ENCODE measurements at regions not wholly inside any gene's neighbourhood (a gene's known extent, or its start where the extent isn't known, plus 50 kb on each side); places are given as distances from the start of the nearest gene placed in this dataset.

DNA sequence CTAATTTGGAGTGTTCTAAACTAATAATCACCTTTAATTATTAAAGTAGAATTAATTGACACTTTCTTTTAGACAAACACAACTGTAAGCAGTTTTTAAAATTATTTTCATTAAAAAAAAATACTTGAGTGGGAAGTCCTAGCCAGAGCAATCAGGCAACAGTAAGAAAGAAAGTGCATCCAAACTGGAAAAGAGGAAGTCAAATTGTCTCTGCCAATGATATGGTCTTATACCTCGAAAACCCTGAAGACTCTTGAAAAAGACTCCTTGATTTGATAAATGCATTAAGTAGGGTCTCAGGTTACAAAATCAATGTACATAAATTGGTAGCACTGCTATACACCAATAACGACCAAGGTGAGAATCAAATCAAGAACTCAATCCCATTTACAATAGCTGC is 83.0 kb upstream of the GADD45A start:
- Histone ChIP-seq H3K36me3 (ENCODE audit: control insufficient read depth in 1 of 2, insufficient read depth in 2 of 2, low read depth in 1 of 2, low read length in 2 of 2) (no peaks in the 10 kb centered on the region), H2BK15ac (ENCODE audit: low read depth, poor library complexity, severe bottlenecking) (no peak overlapping the region), H2AK5ac (ENCODE audit: low read length, severe bottlenecking) (no peak overlapping the region), H3K4me2 (ENCODE audit: low read length, poor library complexity, severe bottlenecking) (no peak overlapping the region), H3K4ac (ENCODE audit: low read depth in 1 of 2, low read length in 2 of 2) (no peak overlapping the region), H4K8ac (ENCODE audit: low read length) (no peak overlapping the region), H3K4me3 (ENCODE audit: insufficient read depth in 1 of 2, low read depth in 1 of 2, low read length in 2 of 2) (no peak overlapping the region), H2BK12ac (ENCODE audit: low read length in 2 of 2) (no peak overlapping the region), H3K27ac (ENCODE audit: low read length, poor library complexity, severe bottlenecking) (no peak overlapping the region), H2AFZ (ENCODE audit: low read depth, low read length) (no peak overlapping the region), H4K91ac (ENCODE audit: low read length) (no peak overlapping the region), H3K18ac (ENCODE audit: low read depth in 1 of 2, low read length in 2 of 2) (no peak overlapping the region), H3K27me3 (ENCODE audit: control insufficient read depth in 1 of 2, insufficient read depth in 1 of 2, low read length in 2 of 2) (no peaks in the 10 kb centered on the region), H3K79me1 (replicated peaks; ENCODE audit: low read length, poor library complexity, severe bottlenecking) (no peaks in the 10 kb centered on the region), H3K23ac (ENCODE audit: low read length in 2 of 2) (no peak overlapping the region), H3K9me3 (ENCODE audit: control insufficient read depth, low read length) (no peaks in the 10 kb centered on the region), H3K9ac (ENCODE audit: low read length) (no peak overlapping the region), H3K4me1 (ENCODE audit: control insufficient read depth, insufficient read depth, low read depth, low read length) (peaks cover 2% of the 10 kb centered on the region), H3K14ac (ENCODE audit: low read length in 2 of 2) (no peak overlapping the region), H2BK5ac (ENCODE audit: low read depth, low read length, poor library complexity, severe bottlenecking) (no peak overlapping the region), H2BK120ac (ENCODE audit: low read depth, low read length) (no peak overlapping the region)
- DNase-seq = no peak
- 70% methylated on average over 1 of the region's 2 CpGs for WGBS

DNA sequence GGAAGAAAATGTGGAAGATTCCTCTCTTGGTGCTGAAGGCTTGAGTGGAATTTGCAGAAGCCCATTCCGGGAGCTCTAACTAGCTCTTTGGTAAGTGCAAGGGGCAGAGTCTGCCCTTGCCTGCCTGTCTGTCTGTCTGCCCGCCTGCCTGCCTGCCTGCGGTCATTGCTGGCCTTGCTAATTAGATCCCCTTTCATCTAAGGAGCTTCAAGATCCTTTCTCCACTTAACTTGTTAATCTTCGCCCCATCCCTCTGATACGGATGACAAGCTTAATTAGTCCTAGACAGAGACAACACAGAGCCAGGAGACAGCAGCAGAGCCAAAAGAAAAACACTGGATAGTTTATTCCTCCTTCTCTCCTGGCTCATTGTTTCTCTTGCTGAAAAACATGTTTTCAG is 80.2 kb upstream of the GADD45A start:
- Histone ChIP-seq H4K91ac (ENCODE audit: low read length) (no peak overlapping the region), H3K4ac (ENCODE audit: low read depth in 1 of 2, low read length in 2 of 2) (no peak overlapping the region), H2BK5ac (ENCODE audit: low read depth, low read length, poor library complexity, severe bottlenecking) (no peak overlapping the region), H3K9me3 (ENCODE audit: control insufficient read depth, low read length) (no peaks in the 10 kb centered on the region), H3K4me3 (ENCODE audit: insufficient read depth in 1 of 2, low read depth in 1 of 2, low read length in 2 of 2) (no peak overlapping the region), H2BK120ac (ENCODE audit: low read depth, low read length) (no peak overlapping the region), H3K23ac (ENCODE audit: low read length in 2 of 2) (peak overlapping the region in 1 of 2 experiments; percentile 92), H2AFZ (ENCODE audit: low read depth, low read length) (no peak overlapping the region), H3K36me3 (ENCODE audit: control insufficient read depth in 1 of 2, insufficient read depth in 2 of 2, low read depth in 1 of 2, low read length in 2 of 2) (no peaks in the 10 kb centered on the region), H3K27ac (ENCODE audit: low read length, poor library complexity, severe bottlenecking) (no peak overlapping the region), H3K4me2 (ENCODE audit: low read length, poor library complexity, severe bottlenecking) (no peak overlapping the region), H3K14ac (ENCODE audit: low read length in 2 of 2) (no peak overlapping the region), H3K9ac (ENCODE audit: low read length) (no peak overlapping the region), H3K79me1 (replicated peaks; ENCODE audit: low read length, poor library complexity, severe bottlenecking) (no peaks in the 10 kb centered on the region), H4K8ac (ENCODE audit: low read length) (no peak overlapping the region), H2AK5ac (ENCODE audit: low read length, severe bottlenecking) (no peak overlapping the region), H3K4me1 (ENCODE audit: control insufficient read depth, insufficient read depth, low read depth, low read length) (peaks cover 3% of the 10 kb centered on the region), H2BK12ac (ENCODE audit: low read length in 2 of 2) (no peak overlapping the region), H3K27me3 (ENCODE audit: control insufficient read depth in 1 of 2, insufficient read depth in 1 of 2, low read length in 2 of 2) (no peaks in the 10 kb centered on the region), H2BK15ac (ENCODE audit: low read depth, poor library complexity, severe bottlenecking) (no peak overlapping the region), H3K18ac (ENCODE audit: low read depth in 1 of 2, low read length in 2 of 2) (peak overlapping the region in 1 of 2 experiments; percentile 11)
- DNase-seq = no peak
- 21% methylated on average over 5 of the region's 5 CpGs for WGBS

DNA sequence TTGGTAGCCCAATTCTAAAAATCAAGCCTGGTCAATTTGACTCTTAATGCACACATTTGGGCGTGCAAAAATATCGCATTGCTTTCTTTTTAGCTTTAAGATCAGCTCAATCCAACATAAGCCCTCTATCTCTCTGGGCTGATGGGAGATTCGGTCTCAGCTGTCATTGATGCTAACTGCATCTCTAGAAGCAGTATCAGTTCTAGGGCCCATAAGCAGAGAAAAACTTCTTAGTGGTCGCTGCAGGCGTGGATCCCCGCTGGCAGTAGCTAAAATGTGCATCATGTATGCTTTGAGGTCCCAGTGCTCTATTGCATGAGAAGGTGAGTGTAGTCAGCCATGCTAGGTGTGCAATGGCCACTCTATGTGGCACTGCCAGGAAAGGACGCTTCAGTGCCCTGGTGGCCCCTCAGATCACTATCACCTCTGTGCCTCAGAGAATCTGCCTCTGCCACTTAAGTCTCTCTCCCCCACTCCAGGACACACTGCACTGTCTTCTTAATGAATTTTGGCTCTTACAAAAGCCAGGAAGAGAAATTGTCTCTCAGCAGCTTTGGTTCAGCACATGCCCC is 79.7 kb upstream of the GADD45A start:
- Histone ChIP-seq H2BK120ac (ENCODE audit: low read depth, low read length) (no peak overlapping the region), H3K27ac (ENCODE audit: low read length, poor library complexity, severe bottlenecking) (no peak overlapping the region), H2AK5ac (ENCODE audit: low read length, severe bottlenecking) (no peak overlapping the region), H3K23ac (ENCODE audit: low read length in 2 of 2) (no peak overlapping the region), H2BK15ac (ENCODE audit: low read depth, poor library complexity, severe bottlenecking) (no peak overlapping the region), H3K4me2 (ENCODE audit: low read length, poor library complexity, severe bottlenecking) (no peak overlapping the region), H3K4me1 (ENCODE audit: control insufficient read depth, insufficient read depth, low read depth, low read length) (peaks cover 4% of the 10 kb centered on the region), H3K36me3 (ENCODE audit: control insufficient read depth in 1 of 2, insufficient read depth in 2 of 2, low read depth in 1 of 2, low read length in 2 of 2) (no peaks in the 10 kb centered on the region), H4K91ac (ENCODE audit: low read length) (no peak overlapping the region), H4K8ac (ENCODE audit: low read length) (no peak overlapping the region), H3K27me3 (ENCODE audit: control insufficient read depth in 1 of 2, insufficient read depth in 1 of 2, low read length in 2 of 2) (no peaks in the 10 kb centered on the region), H3K4ac (ENCODE audit: low read depth in 1 of 2, low read length in 2 of 2) (no peak overlapping the region), H3K9me3 (ENCODE audit: control insufficient read depth, low read length) (no peaks in the 10 kb centered on the region), H3K14ac (ENCODE audit: low read length in 2 of 2) (no peak overlapping the region), H3K18ac (ENCODE audit: low read depth in 1 of 2, low read length in 2 of 2) (no peak overlapping the region), H3K9ac (ENCODE audit: low read length) (no peak overlapping the region), H3K4me3 (ENCODE audit: insufficient read depth in 1 of 2, low read depth in 1 of 2, low read length in 2 of 2) (no peak overlapping the region), H2BK12ac (ENCODE audit: low read length in 2 of 2) (no peak overlapping the region), H2AFZ (ENCODE audit: low read depth, low read length) (no peak overlapping the region), H2BK5ac (ENCODE audit: low read depth, low read length, poor library complexity, severe bottlenecking) (no peak overlapping the region), H3K79me1 (replicated peaks; ENCODE audit: low read length, poor library complexity, severe bottlenecking) (no peaks in the 10 kb centered on the region)
- 95% methylated on average over 7 of the region's 7 CpGs for WGBS
- DNase-seq = no peak

DNA sequence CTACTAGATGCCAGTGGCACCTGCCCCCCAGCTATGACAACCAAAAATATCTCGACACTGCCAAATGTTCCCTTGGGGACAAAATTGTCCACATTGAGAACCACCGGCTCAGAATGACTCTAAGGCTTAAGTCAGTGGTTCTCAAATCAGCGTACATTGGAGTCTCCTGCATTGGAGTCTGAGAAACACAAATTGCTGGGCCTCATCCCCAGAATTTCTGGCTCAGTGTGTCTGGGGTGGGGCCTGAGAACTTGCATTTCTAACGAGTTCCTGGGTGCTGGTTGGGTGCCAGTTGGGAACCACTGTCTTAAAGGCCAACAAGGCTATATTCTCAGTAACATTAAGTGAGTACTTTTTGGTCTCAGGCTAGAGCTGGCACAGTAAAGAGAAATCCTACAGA is 77.7 kb upstream of the GADD45A start:
- H3K36me3 ChIP-seq (ENCODE audit: control insufficient read depth in 1 of 2, insufficient read depth in 2 of 2, low read depth in 1 of 2, low read length in 2 of 2) = no peaks in the 10 kb centered on the region
- no peak overlapping the region for H3K4ac ChIP-seq (ENCODE audit: low read depth in 1 of 2, low read length in 2 of 2)
- no peak overlapping the region for H2BK5ac ChIP-seq (ENCODE audit: low read depth, low read length, poor library complexity, severe bottlenecking)
- H3K9ac ChIP-seq (ENCODE audit: low read length) = no peak overlapping the region
- H3K4me1 ChIP-seq (ENCODE audit: control insufficient read depth, insufficient read depth, low read depth, low read length) = peaks cover 6% of the 10 kb centered on the region
- no peak overlapping the region for H2AFZ ChIP-seq (ENCODE audit: low read depth, low read length)
- no peak overlapping the region for H3K27ac ChIP-seq (ENCODE audit: low read length, poor library complexity, severe bottlenecking)
- DNase-seq = no peak
- H2BK12ac ChIP-seq (ENCODE audit: low read length in 2 of 2) = no peak overlapping the region
- no peaks in the 10 kb centered on the region for H3K9me3 ChIP-seq (ENCODE audit: control insufficient read depth, low read length)
- H2BK120ac ChIP-seq (ENCODE audit: low read depth, low read length) = no peak overlapping the region
- no peak overlapping the region for H3K18ac ChIP-seq (ENCODE audit: low read depth in 1 of 2, low read length in 2 of 2)
- H3K14ac ChIP-seq (ENCODE audit: low read length in 2 of 2) = no peak overlapping the region
- H4K91ac ChIP-seq (ENCODE audit: low read length) = no peak overlapping the region
- no peaks in the 10 kb centered on the region for H3K79me1 ChIP-seq (replicated peaks; ENCODE audit: low read length, poor library complexity, severe bottlenecking)
- no peaks in the 10 kb centered on the region for H3K27me3 ChIP-seq (ENCODE audit: control insufficient read depth in 1 of 2, insufficient read depth in 1 of 2, low read length in 2 of 2)
- no peak overlapping the region for H3K23ac ChIP-seq (ENCODE audit: low read length in 2 of 2)
- no peak overlapping the region for H3K4me2 ChIP-seq (ENCODE audit: low read length, poor library complexity, severe bottlenecking)
- no peak overlapping the region for H3K4me3 ChIP-seq (ENCODE audit: insufficient read depth in 1 of 2, low read depth in 1 of 2, low read length in 2 of 2)
- WGBS = 82% methylated on average over 4 of the region's 4 CpGs
- H2BK15ac ChIP-seq (ENCODE audit: low read depth, poor library complexity, severe bottlenecking) = no peak overlapping the region
- no peak overlapping the region for H4K8ac ChIP-seq (ENCODE audit: low read length)
- H2AK5ac ChIP-seq (ENCODE audit: low read length, severe bottlenecking) = no peak overlapping the region

Measured in mesenchymal stem cell (in vitro differentiated cells and primary cell).